ENCODE measurements at regions not wholly inside any gene's neighbourhood (a gene's known extent, or its start where the extent isn't known, plus 50 kb on each side); places are given as distances from the start of the nearest gene placed in this dataset.

- TF ChIP-seq PBX2 (CRISPR knock-in tag; IDR thresholded peaks at IDR 0.05; ENCODE audit: low read depth) = no peak
- 0 out of 2 replicates have a peak, but pooled peaks have one; percentile 10 for TF ChIP-seq PBX2 (tag; conservative IDR thresholded peaks at IDR 0.05; ENCODE audit: low read depth)
- peak; percentile 55; the same call in 1 of the 2 replicates for TF ChIP-seq EHMT2 (IDR thresholded peaks at IDR 0.05)
- TF ChIP-seq MTA2 (IDR thresholded peaks at IDR 0.05; ENCODE audit: low read depth) = peak; percentile 48; the same call in 1 of the 2 replicates
- TF ChIP-seq ATF1 (CRISPR knock-in tag; IDR thresholded peaks at IDR 0.05) = no peak
- no peak for TF ChIP-seq ATF1 (tag; IDR thresholded peaks at IDR 0.05)
- TF ChIP-seq NFIC (IDR thresholded peaks at IDR 0.05) = 0 out of 2 replicates have a peak, but pooled peaks have one; percentile 38
- TF ChIP-seq ZFX (CRISPR knock-in tag; IDR thresholded peaks at IDR 0.05) = no peak
- TF ChIP-seq LCOR (CRISPR knock-in tag; IDR thresholded peaks at IDR 0.05) = peak; percentile 74; the same call in 1 of the 2 replicates
- TF ChIP-seq KAT7 (CRISPR knock-in tag; IDR thresholded peaks at IDR 0.05; ENCODE audit: borderline replicate concordance) = no peak
- no peak for TF ChIP-seq RBM22 (IDR thresholded peaks at IDR 0.05; ENCODE audit: low read depth, low read length, poor library complexity, severe bottlenecking)
- peak; percentile 61 for TF ChIP-seq SOX6 (IDR thresholded peaks at IDR 0.05)
- TF ChIP-seq TAF7 (tag; IDR thresholded peaks at IDR 0.05) = no peak
- peak; percentile 66 for TF ChIP-seq SMARCA4 (IDR thresholded peaks at IDR 0.05)
- TF ChIP-seq SMAD4 (CRISPR knock-in tag; conservative IDR thresholded peaks at IDR 0.05) = 0 out of 2 replicates have a peak, but pooled peaks have one; percentile 15
- TF ChIP-seq ZNF12 (CRISPR knock-in tag; IDR thresholded peaks at IDR 0.05) = no peak
- no peak for TF ChIP-seq SMAD3 (CRISPR knock-in tag; conservative IDR thresholded peaks at IDR 0.05)
- peak; percentile 72; the same call in 1 of the 2 replicates for TF ChIP-seq POLR2AphosphoS5 (IDR thresholded peaks at IDR 0.05; ENCODE audit: control insufficient read depth, insufficient read depth, low read depth, low read length)
- 0 out of 2 replicates have a peak, but pooled peaks have one; percentile 10 for TF ChIP-seq CXXC5 (CRISPR knock-in tag; IDR thresholded peaks at IDR 0.05)
- peak in 1 of 2 experiments; percentile 52; a peak in 1 of 3 replicates for TF ChIP-seq CBX3 (IDR thresholded peaks at IDR 0.05; ENCODE audit: borderline replicate concordance in 1 of 2, low read length in 2 of 2)
- peak; percentile 59; the same call in 1 of the 2 replicates for TF ChIP-seq EP300 (IDR thresholded peaks at IDR 0.05; ENCODE audit: low read length)
- TF ChIP-seq ZNF699 (CRISPR knock-in tag; IDR thresholded peaks at IDR 0.05; ENCODE audit: insufficient replicate concordance) = no peak
- TF ChIP-seq MEIS2 (IDR thresholded peaks at IDR 0.05; ENCODE audit: partially characterized antibody) = peak; percentile 32
- TF ChIP-seq RAD21 (CRISPR knock-in tag; conservative IDR thresholded peaks at IDR 0.05 in 1 of 2, IDR thresholded peaks at IDR 0.05 in 1 of 2) = 0 out of 4 replicates have a peak, but pooled peaks of 1 of the 2 experiments have one; percentile 6
- TF ChIP-seq TEAD4 (IDR thresholded peaks at IDR 0.05; ENCODE audit: low read length) = peak; percentile 85
- TF ChIP-seq TEAD4 (CRISPR knock-in tag; IDR thresholded peaks at IDR 0.05; ENCODE audit: borderline replicate concordance) = no peak
- no peak for TF ChIP-seq ID3 (CRISPR knock-in tag; IDR thresholded peaks at IDR 0.05)
- TF ChIP-seq ID3 (tag; IDR thresholded peaks at IDR 0.05) = no peak
- 0 out of 2 replicates have a peak, but pooled peaks have one; percentile 28 for TF ChIP-seq FOSL1 (tag; conservative IDR thresholded peaks at IDR 0.05)
- TF ChIP-seq MTA1 (IDR thresholded peaks at IDR 0.05; ENCODE audit: borderline replicate concordance) = no peak
- no peak for TF ChIP-seq ZZZ3 (IDR thresholded peaks at IDR 0.05)
Observed at GRCh38 chr10:28849821-28850220, 172.5 kb downstream of the BAMBI start (continued).
